ELF-1 (cell line): ENCODE measurements at regions not wholly inside any gene's neighbourhood (a gene's known extent, or its start where the extent isn't known, plus 50 kb on each side); places are given as distances from the start of the nearest gene placed in this dataset.

ENCODE experiments used
- DNase-seq: peaks from one replicate; pipeline ENCODE4 v3.0.0-alpha.2; 2016; ENCODE audit warnings: low read depth, low spot score

DNA sequence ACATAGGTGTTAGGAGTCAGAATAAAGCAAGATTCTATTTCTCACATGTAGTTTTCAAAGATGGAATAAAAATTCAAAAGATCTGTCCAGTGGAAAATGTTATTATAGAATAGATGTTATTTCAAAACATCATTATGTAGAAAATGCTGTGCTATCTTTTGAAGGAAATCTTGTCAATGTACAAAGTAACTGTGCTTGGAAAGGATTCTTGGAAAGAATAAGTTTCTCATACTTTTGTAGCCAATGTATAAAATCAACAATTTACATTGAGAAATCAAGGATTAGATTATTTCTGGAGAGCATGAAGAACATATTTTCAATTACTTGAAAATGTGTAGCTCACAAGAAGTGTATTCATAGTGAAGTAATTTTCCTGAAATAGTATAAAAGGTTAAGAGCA, 532.5 kb upstream of the MGAT4C start:
- no peak for DNase-seq

DNA sequence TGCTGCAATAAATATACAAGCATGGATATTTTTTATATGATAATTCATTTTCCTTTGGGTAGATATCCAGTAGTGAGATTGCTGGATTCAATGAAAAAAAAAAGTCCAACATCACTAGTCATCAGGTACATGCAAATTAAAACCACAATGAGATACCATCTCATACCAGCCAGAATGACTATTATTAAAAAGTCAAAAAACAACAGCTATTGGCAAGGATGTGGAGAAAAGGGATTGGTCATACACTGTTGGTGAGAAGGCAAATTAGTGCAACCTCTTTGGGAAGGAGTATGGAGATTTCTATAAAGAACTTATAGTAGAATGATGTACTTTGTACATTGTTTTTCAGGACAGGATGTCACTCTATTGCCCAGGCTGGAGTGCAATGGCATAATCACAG, 531.2 kb upstream of the MGAT4C start:
- no peak for DNase-seq

GRCh38 chr12:86777325-86777724, 521.1 kb upstream of the MGAT4C start:
- DNase-seq = no peak

DNA sequence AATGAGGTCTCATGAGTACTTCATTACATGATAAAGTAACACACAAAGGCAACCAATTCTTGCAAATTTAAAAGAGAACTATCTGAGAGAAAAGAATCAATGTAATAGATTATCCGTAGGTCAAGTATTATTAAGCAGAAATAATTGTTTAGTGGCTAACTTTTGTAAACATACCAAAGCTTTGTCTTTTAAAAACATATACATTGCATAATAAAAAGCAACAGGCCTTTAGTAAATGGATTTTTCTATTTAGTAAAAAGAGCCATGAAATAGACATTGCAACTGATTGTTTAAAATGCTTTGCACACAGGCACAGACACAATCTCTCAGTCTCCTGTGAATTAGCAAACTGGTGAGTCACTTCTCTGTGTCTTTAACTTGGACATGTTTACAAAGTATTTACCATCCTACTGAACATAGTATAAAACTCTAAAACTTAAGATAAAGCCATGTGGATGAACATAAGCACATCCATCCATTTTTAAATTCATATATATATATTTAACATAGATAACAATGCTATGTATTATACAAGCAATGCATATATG, 518.7 kb upstream of the MGAT4C start:
- no peak for DNase-seq

- no peak for DNase-seq
Observed at GRCh38 chr12:86772696-86773095, 516.5 kb upstream of the MGAT4C start.

DNA sequence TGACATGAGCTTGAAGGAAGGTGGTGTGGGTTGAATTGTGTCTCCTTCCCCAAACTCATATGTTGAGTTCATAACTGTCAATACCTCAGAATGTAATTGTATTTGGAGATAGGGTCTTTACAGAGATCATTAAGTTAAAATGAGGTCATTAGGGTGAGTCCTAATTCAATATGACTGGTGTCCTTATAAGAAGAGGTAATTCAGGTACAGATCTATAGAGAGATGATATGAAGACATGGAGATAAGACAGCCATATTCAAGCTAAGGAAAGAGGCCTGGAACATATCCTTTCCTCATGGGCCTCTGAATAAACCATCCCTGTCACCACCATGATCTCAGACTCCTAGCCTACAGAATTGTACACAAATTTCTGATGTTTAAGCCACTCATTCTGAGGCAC, 514.7 kb upstream of the MGAT4C start:
- no peak for DNase-seq

GRCh38 chr12:86748894-86749293, 492.7 kb upstream of the MGAT4C start:
- DNase-seq = no peak

DNA sequence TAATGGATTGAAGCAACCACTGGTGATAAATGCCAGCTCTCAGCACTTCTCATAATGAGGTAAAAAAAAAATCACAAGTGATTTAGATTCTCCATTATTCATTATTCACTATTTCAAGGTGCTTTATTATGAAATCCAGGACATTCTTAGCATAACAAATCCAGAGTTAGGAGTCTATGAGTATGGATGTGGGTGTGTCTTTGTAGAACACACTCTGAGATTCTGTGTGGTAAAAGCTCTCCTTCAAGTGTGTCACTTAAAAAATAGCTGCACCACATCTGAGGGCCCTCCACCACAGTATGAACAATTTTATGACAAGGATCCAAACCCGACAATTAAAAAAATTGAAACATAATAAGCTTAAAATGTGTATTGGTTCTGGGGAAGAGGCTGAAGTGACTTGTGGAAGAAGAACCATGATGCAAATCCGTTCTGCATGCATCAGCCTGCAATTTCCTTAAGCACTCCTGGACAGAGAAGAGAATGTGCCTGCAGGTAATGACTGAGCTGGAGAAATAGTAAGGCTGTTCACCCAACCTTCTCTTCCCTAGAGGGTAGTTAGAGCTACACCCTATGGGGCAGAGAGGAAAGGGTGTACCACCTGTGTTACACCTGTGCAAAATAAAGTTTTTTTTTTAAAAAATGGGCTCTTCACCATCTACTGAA, 488.5 kb upstream of the MGAT4C start:
- no peak for DNase-seq

DNA sequence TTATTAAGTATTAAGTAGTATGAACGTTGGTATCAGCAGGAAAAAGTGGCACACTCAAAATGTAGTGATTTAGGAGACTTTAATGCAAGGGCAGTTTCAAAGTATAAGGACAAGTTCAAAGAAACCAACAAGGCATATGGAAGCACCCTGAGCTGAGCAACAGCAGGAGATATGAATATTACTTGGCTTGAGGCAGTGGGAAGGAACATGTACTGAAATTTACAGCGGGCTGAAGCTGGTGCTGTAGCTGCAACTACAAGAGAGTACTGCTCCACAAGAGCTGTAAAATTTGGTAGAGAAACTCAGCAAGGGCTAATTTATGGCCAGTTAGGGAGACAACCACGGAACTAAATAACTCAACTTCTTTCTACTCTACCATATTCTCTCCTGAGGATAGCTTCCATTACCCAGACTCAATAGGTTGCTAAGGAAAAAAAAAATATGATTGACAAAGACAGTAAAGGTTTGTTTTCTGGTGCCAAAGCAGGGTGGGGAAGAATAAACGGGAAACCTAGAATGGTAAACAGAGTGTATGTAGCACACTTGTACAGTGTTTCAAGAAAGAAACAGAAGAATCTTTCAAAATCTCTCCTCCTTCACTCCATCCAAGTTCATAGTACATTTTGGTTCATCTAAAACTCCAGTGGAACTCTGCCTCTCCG, 487.8 kb upstream of the MGAT4C start:
- no peak for DNase-seq

DNA sequence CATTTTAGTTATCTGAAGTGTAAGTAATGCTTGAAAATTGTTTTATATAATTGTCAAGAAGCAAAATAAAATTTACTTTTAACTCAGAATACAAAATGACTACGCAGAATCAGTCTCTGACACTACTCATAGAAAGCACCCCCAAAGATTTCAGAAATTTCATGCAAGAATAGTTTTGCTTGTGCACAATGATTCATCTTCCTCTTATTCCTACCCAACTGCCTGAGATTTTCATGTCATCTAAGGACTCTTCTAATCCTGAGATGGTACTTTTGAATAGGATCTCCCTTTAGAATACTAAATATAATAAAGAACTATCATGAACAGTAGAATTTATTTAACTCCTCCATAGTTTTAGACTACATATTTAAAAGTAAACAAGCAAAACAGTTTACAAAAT, 485.3 kb upstream of the MGAT4C start:
- no peak for DNase-seq

- no peak for DNase-seq
Observed at GRCh38 chr12:86735851-86736250, 479.7 kb upstream of the MGAT4C start.

DNA sequence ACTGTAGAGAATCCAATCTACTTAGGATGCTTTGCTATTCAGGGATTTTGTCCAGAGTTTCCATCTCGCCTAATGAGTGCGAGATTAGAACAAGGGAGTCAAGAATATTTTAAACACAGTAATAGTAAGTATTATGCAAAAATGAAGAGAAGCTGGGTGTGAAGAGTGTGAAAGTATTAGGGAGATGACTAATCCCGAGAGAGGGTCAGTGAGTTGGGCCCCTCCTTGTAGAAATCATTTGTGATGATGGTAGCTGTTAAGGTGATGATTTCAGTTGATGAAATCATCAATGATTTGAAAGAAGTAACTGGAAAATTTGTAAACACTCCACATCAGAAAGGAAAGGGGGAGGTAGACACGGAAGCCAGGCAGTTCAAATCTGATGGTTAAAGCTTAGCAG, 478.9 kb upstream of the MGAT4C start:
- DNase-seq = no peak

- no peak for DNase-seq
Observed at GRCh38 chr12:86730233-86730632, 474.0 kb upstream of the MGAT4C start.

DNA sequence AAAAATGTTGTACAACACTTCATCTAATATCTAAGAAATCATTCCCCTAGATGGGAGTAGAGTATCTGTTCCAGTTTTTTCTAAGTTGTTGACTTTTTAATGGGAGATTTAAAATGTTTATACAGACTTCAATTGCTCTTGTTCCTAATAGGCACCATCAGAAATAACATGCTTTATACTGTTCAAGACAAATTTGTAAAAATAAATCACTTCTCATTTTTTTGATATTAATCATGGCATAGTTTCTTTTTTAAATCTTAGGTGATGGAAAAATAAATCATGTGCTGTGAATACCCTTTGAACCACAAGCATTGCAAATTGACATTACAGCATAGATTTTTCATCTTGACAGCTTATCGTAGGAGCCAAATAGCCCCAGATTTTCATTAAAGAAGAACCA, 473.5 kb upstream of the MGAT4C start:
- no peak for DNase-seq

- no peak for DNase-seq
Observed at GRCh38 chr12:86727160-86727559, 471.0 kb upstream of the MGAT4C start.

DNA sequence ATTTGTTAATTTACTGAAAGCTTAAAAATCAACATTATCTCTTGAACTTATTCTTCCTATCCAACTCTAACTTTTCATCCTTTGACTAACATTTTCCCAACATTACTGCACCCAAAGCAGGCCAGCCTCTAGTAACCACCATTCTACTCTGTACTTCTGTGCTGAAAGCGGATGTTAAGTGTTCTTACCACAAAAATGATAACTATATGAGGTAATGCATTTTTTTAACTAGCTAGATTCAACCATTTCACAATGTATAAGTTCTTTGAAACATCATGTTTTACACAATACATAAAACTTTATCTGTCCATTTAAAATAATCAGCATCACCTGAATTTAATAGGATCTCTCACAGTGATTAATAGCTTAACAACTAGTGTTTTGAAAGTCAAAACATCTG, 468.5 kb upstream of the MGAT4C start:
- DNase-seq = no peak

- peak; percentile 3 for DNase-seq
Observed at GRCh38 chr12:86723326-86723725, 467.1 kb upstream of the MGAT4C start.

DNA sequence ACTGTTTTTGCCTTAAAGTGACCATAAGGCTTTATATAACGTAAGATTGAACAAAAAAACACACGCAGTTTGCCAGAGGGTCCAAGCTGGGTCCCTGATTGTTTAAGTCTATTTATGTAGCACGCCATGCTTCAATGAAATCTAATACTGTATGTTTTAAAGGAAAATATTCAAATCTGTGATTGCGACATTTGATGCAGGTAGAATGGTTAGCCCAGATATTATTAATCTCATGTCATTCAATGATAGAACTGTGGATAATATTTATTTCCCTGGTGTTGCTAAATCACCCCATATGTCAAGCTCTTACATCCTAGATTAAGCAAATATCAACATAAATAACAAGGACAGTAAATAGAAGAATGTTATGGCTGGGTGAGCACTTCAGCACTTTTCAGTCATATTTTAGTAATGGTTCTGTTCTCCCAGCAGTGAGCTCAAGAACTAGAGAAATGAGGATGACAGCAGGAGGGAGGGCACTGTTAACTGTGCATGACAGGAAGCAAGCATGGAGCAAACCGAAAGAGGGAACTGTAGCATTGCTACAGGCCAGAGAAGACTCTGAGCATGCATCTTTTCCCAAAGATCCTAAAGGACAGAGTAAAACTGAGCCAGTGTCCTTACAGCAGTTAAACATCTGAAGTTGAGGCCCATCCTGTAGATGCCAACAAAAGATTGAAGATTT, 465.7 kb upstream of the MGAT4C start:
- DNase-seq = no peak

GRCh38 chr12:86719381-86719780, 463.2 kb upstream of the MGAT4C start:
- DNase-seq = no peak

DNA sequence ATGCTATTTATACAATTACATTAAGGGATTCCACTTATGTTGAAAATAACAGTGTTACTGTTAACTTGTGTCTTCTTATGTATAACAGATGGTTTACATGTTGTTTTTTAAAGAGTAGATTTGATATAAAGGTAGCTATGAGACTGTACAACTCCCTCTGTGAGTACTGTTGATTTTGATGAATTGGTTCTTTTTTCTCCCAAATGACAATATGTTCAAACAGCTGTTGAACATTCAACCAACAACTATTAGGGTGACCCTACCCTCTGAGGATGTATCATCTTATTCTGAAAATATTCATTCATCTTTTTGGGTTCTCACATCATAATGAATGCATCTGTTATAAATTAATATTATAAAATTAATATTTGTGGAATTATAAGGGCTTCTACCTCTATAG, 456.9 kb upstream of the MGAT4C start:
- DNase-seq = no peak

GRCh38 chr12:86712425-86712843, 456.2 kb upstream of the MGAT4C start:
- no peak for DNase-seq

DNA sequence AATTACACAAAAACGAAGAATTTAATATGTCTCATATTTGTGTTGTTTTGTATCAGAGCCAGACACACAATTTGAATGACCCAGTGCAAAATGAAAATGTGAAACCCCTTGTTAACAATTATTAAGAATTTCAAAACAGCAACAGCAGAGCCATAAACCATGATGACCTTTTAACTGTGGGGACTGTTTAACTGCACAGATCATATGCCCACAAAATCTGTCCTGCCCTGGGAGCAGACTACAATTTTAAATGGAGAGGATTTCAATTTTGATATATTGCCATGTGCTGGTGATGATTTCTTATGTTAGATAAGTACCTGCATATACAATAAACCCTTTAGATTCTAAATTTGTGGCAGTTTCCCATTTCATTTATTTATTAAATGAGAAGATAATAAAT, 455.5 kb upstream of the MGAT4C start:
- DNase-seq = no peak

GRCh38 chr12:86710109-86710508, 453.9 kb upstream of the MGAT4C start:
- DNase-seq = no peak
